ENCODE measurements at regions not wholly inside any gene's neighbourhood (a gene's known extent, or its start where the extent isn't known, plus 50 kb on each side); places are given as distances from the start of the nearest gene placed in this dataset.

GRCh38 chr13:67859904-67860303, 629.8 kb upstream of the PCDH9 start:
- no peak for DNase-seq

DNA sequence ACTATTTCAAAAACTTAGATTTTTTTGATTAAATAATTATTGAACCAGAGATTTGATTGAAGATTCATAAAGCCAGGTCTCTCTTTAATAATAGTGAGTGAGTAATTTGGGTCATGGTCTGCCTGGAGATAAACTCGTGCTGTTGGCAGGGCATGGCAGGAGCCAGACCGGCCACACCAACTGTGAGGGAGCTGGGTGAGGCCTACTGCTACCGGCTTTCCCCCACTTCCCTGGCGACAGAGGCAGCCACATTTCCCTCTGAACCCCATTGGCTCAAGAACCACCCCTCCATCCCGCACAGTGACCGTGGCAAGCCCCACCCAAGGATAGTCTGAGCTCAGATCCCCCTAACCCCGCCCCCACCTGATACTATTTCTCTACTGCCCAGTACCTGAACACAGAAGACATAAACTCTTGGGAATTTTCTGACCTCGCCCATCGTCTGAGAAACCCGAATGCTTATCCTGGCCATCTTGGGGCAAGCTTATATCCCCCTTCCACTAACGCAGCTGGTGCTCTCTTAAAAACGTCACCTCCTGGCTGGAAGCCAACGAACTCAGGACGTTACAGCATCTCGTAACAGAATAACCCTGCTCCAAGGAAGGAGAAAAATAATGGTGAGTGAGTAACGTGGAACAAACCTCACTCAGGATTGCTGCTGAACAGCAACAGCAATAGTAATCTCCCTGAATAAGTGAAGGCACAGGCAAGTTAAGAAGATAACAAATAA, 627.6 kb upstream of the PCDH9 start:
- no peak for DNase-seq

DNA sequence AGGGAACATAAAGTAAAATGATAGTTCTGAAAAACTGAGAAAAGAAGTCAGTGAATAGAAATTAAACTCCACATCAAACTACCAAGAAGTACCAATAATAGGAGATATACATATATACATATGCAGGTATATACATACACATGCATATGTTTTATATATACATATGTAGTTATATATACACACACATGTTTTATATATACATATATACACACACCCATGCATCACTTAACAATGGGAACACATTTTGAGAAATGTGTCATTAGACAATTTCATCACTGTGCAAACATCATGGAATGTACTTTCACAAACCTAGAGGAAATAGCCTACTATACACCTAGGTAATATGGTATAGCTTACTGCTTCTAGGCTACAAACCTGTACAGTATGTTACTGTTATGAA, 626.8 kb upstream of the PCDH9 start:
- no peak for DNase-seq

- no peak for DNase-seq
Measured at GRCh38 chr13:67855741-67856238, 625.7 kb upstream of the PCDH9 start.

- peak; percentile 46 for DNase-seq
Measured at GRCh38 chr13:67854990-67855389, 624.9 kb upstream of the PCDH9 start.

- no peak for DNase-seq
Measured at GRCh38 chr13:67844574-67844973, 614.4 kb upstream of the PCDH9 start.

- peak; percentile 21 for DNase-seq
Measured at GRCh38 chr13:67841071-67841470, 610.9 kb upstream of the PCDH9 start.

- no peak for DNase-seq
Measured at GRCh38 chr13:67833564-67833963, 603.4 kb upstream of the PCDH9 start.

DNA sequence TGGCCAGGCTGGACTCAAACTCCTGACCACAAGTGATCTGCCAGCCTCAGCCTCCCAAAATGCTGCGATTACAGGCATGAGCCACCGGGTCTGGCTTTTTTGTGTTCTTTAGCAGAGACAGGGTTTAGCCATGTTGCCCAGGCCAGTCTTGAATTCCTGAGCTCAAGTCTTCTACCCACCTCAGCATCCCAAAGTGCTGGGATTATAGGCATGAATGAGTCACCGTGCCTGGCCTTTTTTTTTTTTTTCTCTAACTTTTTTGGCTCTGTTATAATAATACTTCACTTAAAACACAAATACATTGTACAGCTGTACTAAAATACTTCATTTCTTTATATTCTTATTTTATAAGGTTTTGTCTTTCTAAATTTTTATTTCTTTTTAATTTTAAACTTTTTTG, 599.5 kb upstream of the PCDH9 start:
- no peak for DNase-seq

DNA sequence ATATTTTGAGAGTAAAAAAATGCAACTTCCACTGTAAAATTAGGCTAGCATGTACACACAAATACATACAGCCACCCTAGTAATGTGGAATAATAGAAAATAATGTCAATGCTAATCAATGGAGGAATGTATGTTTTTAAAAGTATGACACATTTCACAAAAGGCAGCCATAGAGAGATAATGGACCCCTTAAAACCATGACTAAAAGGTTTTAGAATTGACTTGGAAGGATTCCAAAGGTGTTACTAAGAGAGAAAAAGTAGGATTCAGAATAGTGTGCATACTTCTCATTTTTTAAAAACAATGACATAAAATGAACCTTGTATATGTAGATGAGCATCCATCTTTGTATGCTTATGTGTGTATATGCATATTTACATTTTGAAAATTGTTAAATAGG, 597.9 kb upstream of the PCDH9 start:
- no peak for DNase-seq

GRCh38 chr13:67821606-67822005, 591.5 kb upstream of the PCDH9 start:
- no peak for DNase-seq

- DNase-seq: no peak
Measured at GRCh38 chr13:67806796-67807195, 576.7 kb upstream of the PCDH9 start.

- peak; percentile 98 for DNase-seq
Measured at GRCh38 chr13:67803118-67803517, 573.0 kb upstream of the PCDH9 start.

GRCh38 chr13:67792151-67792676, 562.1 kb upstream of the PCDH9 start:
- peak; percentile 69 for DNase-seq

- DNase-seq: no peak
Measured at GRCh38 chr13:67791047-67791446, 560.9 kb upstream of the PCDH9 start.

DNA sequence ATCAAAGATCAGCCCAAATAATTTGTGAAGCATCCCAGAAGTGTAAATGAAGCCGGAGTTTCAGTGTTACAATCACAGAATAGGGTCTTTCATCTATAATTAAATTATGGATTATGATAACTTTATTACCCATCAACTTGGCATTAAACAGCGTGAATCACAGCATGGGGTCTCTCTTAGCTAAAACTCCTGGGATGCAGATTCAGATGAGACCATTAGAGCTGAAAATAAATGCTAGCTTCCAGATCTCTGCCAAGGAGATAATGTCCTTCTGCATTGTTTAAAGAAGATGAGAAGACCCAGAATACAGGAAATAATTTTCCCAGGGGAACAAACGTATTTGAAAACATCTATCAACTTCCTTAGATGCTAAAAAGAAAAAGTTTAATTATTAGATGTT, 546.0 kb upstream of the PCDH9 start:
- DNase-seq: no peak

GRCh38 chr13:67775359-67775758, 545.2 kb upstream of the PCDH9 start:
- no peak for DNase-seq

- no peak for DNase-seq
Measured at GRCh38 chr13:67772807-67773453, 542.8 kb upstream of the PCDH9 start.

DNA sequence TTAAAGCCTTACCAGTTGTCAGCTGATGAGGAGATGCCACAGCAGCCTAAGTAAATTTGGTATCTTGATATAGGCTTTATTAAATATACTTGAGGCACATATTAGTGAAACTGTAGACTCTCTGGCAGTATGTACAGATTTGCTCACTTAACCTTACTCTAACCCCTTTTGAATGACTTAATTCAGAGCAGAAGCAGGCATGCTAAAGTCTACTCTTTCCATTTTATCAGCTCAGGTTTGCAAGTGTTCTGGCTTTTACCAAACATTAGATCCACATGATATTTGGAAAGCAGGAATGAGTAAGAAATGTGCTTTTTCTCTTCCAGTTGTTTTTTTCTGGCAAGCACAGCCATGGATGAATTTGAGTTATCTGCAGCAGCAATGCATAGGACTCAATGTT, 541.0 kb upstream of the PCDH9 start:
- DNase-seq: no peak

DNA sequence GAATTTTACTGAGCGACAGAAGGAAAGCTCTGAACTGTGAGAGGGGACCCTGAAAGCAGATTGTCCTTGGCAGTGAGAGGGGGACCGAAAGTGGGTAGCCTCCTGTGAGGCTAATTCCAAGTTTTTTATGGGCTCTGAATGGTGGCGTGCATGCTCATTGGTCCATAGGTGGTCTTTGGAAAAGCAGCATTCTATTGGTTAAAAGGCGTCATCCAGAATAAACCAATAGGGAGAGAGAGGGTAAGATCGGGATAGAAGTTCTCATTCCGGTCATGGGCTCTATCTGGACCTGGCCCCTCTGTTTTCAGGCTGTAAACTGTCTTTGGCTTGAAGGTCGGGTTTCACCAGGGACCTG, 539.8 kb upstream of the PCDH9 start:
- DNase-seq: peak; percentile 79

DNA sequence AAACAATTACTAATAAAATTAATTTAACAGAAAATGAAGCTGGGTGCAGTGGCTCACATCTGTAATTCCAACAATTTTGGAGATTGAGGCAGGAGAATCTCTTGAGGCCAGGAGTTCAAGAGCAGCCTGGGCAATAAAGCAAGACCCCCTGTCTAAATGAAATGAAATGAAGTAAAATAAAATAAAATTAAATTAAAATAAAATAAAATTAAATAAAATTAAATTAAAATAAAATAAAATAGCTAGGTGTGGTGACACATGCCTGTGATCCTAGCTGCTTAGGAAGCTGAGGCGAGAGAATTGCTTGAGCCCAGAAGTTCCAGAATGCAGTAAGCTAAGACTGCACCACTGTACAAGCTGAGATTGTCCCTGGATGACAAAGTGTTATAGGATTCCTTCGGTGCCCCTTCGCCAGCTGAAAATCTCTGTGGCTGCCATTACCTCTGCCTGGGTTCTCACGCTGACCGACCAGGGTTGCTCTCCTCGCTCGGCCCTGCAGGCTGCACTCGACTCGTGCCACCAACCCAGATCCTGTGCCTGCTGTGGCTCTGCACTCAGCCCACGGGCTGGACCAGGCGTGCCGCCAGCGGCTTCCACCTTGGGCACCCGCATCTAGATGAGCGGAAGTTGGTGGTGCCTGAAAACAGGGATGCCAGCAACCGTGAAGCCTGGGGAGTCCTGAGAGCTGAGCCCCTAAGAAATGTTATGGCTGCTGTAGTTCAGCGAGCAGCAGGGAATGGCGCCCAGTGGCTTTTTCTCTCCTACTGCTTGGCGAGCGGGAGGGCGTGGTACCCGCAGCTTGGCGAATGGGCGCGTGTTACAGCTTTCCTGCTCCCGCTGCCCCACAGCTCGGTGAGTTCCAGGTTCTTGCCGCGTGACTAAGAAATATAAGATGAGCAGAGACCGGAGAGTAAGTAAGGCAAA, 539.2 kb upstream of the PCDH9 start:
- DNase-seq: peak; percentile 85

DNA sequence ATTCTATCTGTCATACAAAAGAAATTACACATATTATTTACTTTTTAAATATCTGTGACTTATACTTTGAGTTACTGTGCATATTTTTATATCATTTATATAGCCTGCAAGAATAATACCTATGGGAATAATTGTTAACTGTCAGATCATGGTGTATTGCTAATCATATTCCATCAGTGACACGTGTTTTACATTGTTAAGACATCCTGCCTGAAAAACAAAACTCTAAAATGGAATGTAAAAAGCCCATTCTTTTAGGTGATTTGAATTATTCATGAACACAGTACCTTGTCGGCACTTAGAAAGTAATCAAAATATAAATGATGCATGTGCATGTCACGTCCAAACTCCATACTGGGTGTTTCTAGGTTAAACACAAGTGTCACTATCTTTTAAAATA, 533.8 kb upstream of the PCDH9 start:
- no peak for DNase-seq

- no peak for DNase-seq
Measured at GRCh38 chr13:67763384-67763783, 533.2 kb upstream of the PCDH9 start.
